ENCODE measurements at regions not wholly inside any gene's neighbourhood (a gene's known extent, or its start where the extent isn't known, plus 50 kb on each side); places are given as distances from the start of the nearest gene placed in this dataset.
A peak's percentile ranks its signal among the peaks of the same experiment; 100 is the strongest.

DNA sequence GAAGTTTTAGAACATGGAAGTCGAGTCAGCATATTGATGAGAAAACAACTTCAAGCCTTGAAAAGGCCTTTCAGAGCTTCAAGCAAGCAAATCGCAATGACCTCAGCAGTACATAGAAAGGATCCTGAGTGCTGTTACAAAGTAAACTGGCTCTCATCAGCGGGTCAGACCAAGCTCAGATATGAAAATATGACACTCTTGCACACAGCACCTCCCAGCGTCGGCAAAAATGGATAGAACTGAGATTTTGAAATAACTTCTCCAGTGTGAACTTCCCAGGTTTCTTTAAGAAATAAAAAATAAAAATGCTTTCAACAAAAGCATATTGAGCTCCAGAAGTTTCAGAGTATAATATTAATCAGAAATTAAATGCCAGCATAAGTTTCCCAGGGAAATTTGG lies 296.9 kb downstream of the FBXO15 start:
- Histone ChIP-seq H3K9ac (ENCODE audit: low read depth, low read length, poor library complexity, severe bottlenecking) (no peak overlapping the region), H2AFZ (ENCODE audit: low read length) (no peak overlapping the region), H3K36me3 (ENCODE audit: insufficient read depth, low read length) (no peaks in the 10 kb centered on the region), H3K79me2 (ENCODE audit: insufficient read depth, low read length) (no peaks in the 10 kb centered on the region), H3F3A (ENCODE audit: low read depth) (no peaks in the 10 kb centered on the region), H3K4me1 (ENCODE audit: insufficient read depth, low read length, poor library complexity, severe bottlenecking) (peaks cover 7% of the 10 kb centered on the region), H3K4me3 (ENCODE audit: low read length, poor library complexity, severe bottlenecking) (no peak overlapping the region), H3K4me2 (ENCODE audit: low read depth, low read length, poor library complexity, severe bottlenecking) (no peak overlapping the region), H3K9me3 (ENCODE audit: insufficient read depth, low read depth, low read length) (no peaks in the 10 kb centered on the region), H3K27me3 (ENCODE audit: insufficient read depth, low read length, poor library complexity, severe bottlenecking) (no peaks in the 10 kb centered on the region), H3K9me2 (replicated peaks; ENCODE audit: low read depth, low read length) (no peaks in the 10 kb centered on the region), H4K20me1 (ENCODE audit: insufficient read depth, low read length, poor library complexity, severe bottlenecking) (no peaks in the 10 kb centered on the region)
- no peak for TF ChIP-seq EZH2phosphoT487 (IDR thresholded peaks at IDR 0.05; ENCODE audit: borderline replicate concordance)
- TF ChIP-seq, protein P1, sequence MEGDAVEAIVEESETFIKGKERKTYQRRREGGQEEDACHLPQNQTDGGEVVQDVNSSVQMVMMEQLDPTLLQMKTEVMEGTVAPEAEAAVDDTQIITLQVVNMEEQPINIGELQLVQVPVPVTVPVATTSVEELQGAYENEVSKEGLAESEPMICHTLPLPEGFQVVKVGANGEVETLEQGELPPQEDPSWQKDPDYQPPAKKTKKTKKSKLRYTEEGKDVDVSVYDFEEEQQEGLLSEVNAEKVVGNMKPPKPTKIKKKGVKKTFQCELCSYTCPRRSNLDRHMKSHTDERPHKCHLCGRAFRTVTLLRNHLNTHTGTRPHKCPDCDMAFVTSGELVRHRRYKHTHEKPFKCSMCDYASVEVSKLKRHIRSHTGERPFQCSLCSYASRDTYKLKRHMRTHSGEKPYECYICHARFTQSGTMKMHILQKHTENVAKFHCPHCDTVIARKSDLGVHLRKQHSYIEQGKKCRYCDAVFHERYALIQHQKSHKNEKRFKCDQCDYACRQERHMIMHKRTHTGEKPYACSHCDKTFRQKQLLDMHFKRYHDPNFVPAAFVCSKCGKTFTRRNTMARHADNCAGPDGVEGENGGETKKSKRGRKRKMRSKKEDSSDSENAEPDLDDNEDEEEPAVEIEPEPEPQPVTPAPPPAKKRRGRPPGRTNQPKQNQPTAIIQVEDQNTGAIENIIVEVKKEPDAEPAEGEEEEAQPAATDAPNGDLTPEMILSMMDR (conservative IDR thresholded peaks at IDR 0.05; ENCODE audit: low read length): no peak

DNA sequence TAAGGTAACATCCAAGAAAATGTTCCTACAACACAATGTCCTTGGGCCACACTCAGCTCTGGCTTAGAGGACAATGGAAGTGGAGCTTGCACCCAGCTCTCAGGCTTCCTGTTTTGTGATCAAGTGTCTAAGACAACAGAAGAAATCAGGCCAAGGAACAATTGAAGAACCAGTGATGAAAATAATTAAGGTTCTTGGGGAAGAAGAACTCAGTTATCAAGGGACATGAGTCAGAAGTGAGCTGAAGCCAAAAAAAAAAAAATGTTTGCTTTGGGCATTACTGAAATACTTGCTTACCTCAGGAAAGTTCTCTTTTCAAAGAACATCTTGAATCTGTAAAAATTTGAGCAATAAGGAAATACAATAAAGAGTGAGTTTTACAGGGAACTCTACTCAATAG lies 299.0 kb downstream of the FBXO15 start:
- H3K4me1 ChIP-seq (ENCODE audit: insufficient read depth, low read length, poor library complexity, severe bottlenecking): peaks cover 7% of the 10 kb centered on the region
- no peak overlapping the region for H3K9ac ChIP-seq (ENCODE audit: low read depth, low read length, poor library complexity, severe bottlenecking)
- H3K27me3 ChIP-seq (ENCODE audit: insufficient read depth, low read length, poor library complexity, severe bottlenecking): no peaks in the 10 kb centered on the region
- H3K36me3 ChIP-seq (ENCODE audit: insufficient read depth, low read length): no peaks in the 10 kb centered on the region
- no peak overlapping the region for H3K4me2 ChIP-seq (ENCODE audit: low read depth, low read length, poor library complexity, severe bottlenecking)
- no peaks in the 10 kb centered on the region for H3K79me2 ChIP-seq (ENCODE audit: insufficient read depth, low read length)
- H3K9me3 ChIP-seq (ENCODE audit: insufficient read depth, low read depth, low read length): no peaks in the 10 kb centered on the region
- no peaks in the 10 kb centered on the region for H4K20me1 ChIP-seq (ENCODE audit: insufficient read depth, low read length, poor library complexity, severe bottlenecking)
- H3K4me3 ChIP-seq (ENCODE audit: low read length, poor library complexity, severe bottlenecking): no peak overlapping the region
- no peaks in the 10 kb centered on the region for H3K9me2 ChIP-seq (replicated peaks; ENCODE audit: low read depth, low read length)
- H3F3A ChIP-seq (ENCODE audit: low read depth): no peaks in the 10 kb centered on the region
- no peak overlapping the region; the same call in 1 of the 2 replicates for H2AFZ ChIP-seq (ENCODE audit: low read length)
- TF ChIP-seq, protein P1 (conservative IDR thresholded peaks at IDR 0.05; ENCODE audit: low read length): no peak
- TF ChIP-seq EZH2phosphoT487 (IDR thresholded peaks at IDR 0.05; ENCODE audit: borderline replicate concordance): no peak

DNA sequence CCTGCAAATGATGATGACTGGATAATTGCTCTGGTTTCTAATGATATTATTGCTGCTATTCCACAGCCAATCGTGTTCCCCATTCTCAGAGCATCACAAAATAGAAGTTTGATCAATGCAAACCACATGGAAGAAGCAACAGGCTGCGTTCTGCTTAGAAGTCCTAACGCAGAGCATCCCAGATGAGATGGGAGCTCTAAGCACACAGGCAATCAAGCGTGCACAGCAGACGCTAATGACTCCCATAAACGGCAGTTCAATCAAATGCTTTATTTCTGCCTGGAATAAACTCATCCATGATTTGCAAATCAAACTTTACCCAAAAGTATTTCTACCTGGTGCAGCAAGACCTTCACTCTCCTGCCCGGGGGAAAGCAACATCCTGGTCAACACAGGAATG lies 304.2 kb downstream of the FBXO15 start:
- Histone ChIP-seq H3K36me3 (ENCODE audit: insufficient read depth, low read length) (no peaks in the 10 kb centered on the region), H2AFZ (ENCODE audit: low read length) (0 out of 2 replicates have a peak overlapping the region, but pooled peaks have one; percentile 38)
- TF ChIP-seq, protein P1 (conservative IDR thresholded peaks at IDR 0.05; ENCODE audit: low read length): no peak
- no peak for TF ChIP-seq EZH2phosphoT487 (IDR thresholded peaks at IDR 0.05; ENCODE audit: borderline replicate concordance)

More for the DNA sequence above, 304.2 kb downstream of the FBXO15 start:
- Histone ChIP-seq H4K20me1 (ENCODE audit: insufficient read depth, low read length, poor library complexity, severe bottlenecking) (no peaks in the 10 kb centered on the region), H3K4me2 (ENCODE audit: low read depth, low read length, poor library complexity, severe bottlenecking) (no peak overlapping the region), H3K4me3 (ENCODE audit: low read length, poor library complexity, severe bottlenecking) (no peak overlapping the region), H3K9me2 (replicated peaks; ENCODE audit: low read depth, low read length) (no peaks in the 10 kb centered on the region), H3K79me2 (ENCODE audit: insufficient read depth, low read length) (no peaks in the 10 kb centered on the region), H3K9ac (ENCODE audit: low read depth, low read length, poor library complexity, severe bottlenecking) (no peak overlapping the region), H3F3A (ENCODE audit: low read depth) (no peaks in the 10 kb centered on the region), H3K9me3 (ENCODE audit: insufficient read depth, low read depth, low read length) (no peaks in the 10 kb centered on the region), H3K4me1 (ENCODE audit: insufficient read depth, low read length, poor library complexity, severe bottlenecking) (peaks cover 13% of the 10 kb centered on the region), H3K27me3 (ENCODE audit: insufficient read depth, low read length, poor library complexity, severe bottlenecking) (no peaks in the 10 kb centered on the region)

All from Loucy (cell line).